ENCODE measurements at regions not wholly inside any gene's neighbourhood (a gene's known extent, or its start where the extent isn't known, plus 50 kb on each side); places are given as distances from the start of the nearest gene placed in this dataset.

- TF ChIP-seq CTCF (IDR thresholded peaks at IDR 0.05) (no peak), ZFX (IDR thresholded peaks at IDR 0.05; ENCODE audit: borderline replicate concordance) (no peak)
These were observed 374.3 kb upstream of the CCDC196 start for GRCh38 chr14:66111891-66112290.

Measured in 22Rv1 (cell line).